Nephron (organoid): ENCODE measurements at regions not wholly inside any gene's neighbourhood (a gene's known extent, or its start where the extent isn't known, plus 50 kb on each side); places are given as distances from the start of the nearest gene placed in this dataset.
A peak's percentile ranks its signal among the peaks of the same experiment; 100 is the strongest.

Source experiments
- H3K27ac Mint-ChIP-seq, 3 experiments: 2 replicates each; pipeline ENCODE4 v1.8.0; 2020; ENCODE audit warnings: mixed read lengths in 3 of 3, mild to moderate bottlenecking in 2 of 3, moderate library complexity in 1 of 3
- H3K27me3 Mint-ChIP-seq: 2 replicates; pipeline ENCODE4 v1.8.0; 2021; ENCODE audit warnings: low read depth, mild to moderate bottlenecking, moderate library complexity, mixed read lengths
- H3K36me3 Mint-ChIP-seq: 2 replicates; pipeline ENCODE4 v1.8.0; 2020; ENCODE audit warnings: low read depth, mixed read lengths
- H3K4me1 Mint-ChIP-seq: 2 replicates; pipeline ENCODE4 v1.8.0; 2020; ENCODE audit warnings: mixed read lengths
- H3K4me3 Mint-ChIP-seq, 3 experiments: 2 replicates each; pipeline ENCODE4 v1.8.0; 2020; ENCODE audit warnings: mild to moderate bottlenecking in 3 of 3, mixed read lengths in 3 of 3, moderate library complexity in 2 of 3
- H3K9me3 Mint-ChIP-seq: 2 replicates; pipeline ENCODE4 v1.8.0; 2020; ENCODE audit warnings: mixed read lengths
- TF ChIP-seq, protein P1 (sequence below), 3 experiments: fragments of 200-600 bp; sonication (generic); IDR thresholded peaks; one replicate each; pipeline ENCODE4 v1.5.0; 2021; ENCODE audit warnings: antibody characterized with exemption in 3 of 3; ENCODE audit not compliant: unreplicated experiment in 3 of 3

DNA sequence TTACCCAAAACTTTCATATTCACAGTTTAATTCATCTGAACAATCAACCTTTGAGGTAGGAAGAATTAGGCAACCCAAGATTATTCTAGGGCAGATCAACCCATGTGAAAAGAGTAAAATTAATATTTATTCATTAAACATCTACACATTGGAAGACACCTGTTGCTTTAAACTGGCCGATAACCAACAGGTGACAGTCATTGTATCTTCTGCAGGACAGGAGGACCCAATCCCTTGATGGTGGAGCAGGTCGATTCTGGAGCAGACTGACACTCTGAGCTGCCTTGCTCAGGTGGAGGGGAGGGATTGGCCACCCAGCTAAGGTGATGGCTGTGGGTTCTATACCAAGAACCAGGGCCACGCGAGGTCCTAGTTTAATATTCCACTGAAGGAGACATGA lies 230.3 kb downstream of the OSR1 start:
- TF ChIP-seq, protein P1, sequence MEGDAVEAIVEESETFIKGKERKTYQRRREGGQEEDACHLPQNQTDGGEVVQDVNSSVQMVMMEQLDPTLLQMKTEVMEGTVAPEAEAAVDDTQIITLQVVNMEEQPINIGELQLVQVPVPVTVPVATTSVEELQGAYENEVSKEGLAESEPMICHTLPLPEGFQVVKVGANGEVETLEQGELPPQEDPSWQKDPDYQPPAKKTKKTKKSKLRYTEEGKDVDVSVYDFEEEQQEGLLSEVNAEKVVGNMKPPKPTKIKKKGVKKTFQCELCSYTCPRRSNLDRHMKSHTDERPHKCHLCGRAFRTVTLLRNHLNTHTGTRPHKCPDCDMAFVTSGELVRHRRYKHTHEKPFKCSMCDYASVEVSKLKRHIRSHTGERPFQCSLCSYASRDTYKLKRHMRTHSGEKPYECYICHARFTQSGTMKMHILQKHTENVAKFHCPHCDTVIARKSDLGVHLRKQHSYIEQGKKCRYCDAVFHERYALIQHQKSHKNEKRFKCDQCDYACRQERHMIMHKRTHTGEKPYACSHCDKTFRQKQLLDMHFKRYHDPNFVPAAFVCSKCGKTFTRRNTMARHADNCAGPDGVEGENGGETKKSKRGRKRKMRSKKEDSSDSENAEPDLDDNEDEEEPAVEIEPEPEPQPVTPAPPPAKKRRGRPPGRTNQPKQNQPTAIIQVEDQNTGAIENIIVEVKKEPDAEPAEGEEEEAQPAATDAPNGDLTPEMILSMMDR (IDR thresholded peaks at IDR 0.05; ENCODE audit: unreplicated experiment in 3 of 3) = no peak
- Mint-ChIP-seq H3K4me1 (peaks cover 37% of the 10 kb centered on the region), H3K36me3 (no peaks in the 10 kb centered on the region), H3K9me3 (no peaks in the 10 kb centered on the region), H3K27ac (no peak overlapping the region), H3K4me3 (no peak overlapping the region), H3K27me3 (peaks cover 6% of the 10 kb centered on the region)

DNA sequence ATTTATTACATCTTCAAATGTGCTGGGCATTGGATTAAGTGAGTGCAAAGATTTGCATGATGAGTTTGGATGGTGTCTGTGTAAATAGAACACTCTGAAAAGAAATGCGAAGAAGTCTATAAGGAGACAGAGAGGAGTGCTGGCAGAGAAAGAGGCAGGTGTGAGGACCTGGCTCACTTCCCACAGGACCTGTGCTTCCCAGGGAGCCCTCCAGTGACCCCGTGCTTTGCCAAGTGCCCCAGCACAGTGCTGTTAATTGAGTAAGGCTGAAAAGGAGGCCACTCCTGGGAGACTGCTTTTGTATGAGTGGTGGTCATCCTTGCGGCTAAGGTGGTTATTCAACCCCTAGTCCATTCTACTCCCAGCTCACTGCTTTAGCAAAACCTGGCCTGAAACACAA lies 230.8 kb downstream of the OSR1 start:
- TF ChIP-seq, protein P1 (IDR thresholded peaks at IDR 0.05; ENCODE audit: unreplicated experiment in 3 of 3) = no peak
- H3K9me3 Mint-ChIP-seq = no peaks in the 10 kb centered on the region
- H3K36me3 Mint-ChIP-seq = no peaks in the 10 kb centered on the region
- no peak overlapping the region for H3K4me3 Mint-ChIP-seq
- peak overlapping the region in 1 of 3 experiments; percentile 16 for H3K27ac Mint-ChIP-seq
- peaks cover 37% of the 10 kb centered on the region for H3K4me1 Mint-ChIP-seq
- peaks cover 8% of the 10 kb centered on the region for H3K27me3 Mint-ChIP-seq

DNA sequence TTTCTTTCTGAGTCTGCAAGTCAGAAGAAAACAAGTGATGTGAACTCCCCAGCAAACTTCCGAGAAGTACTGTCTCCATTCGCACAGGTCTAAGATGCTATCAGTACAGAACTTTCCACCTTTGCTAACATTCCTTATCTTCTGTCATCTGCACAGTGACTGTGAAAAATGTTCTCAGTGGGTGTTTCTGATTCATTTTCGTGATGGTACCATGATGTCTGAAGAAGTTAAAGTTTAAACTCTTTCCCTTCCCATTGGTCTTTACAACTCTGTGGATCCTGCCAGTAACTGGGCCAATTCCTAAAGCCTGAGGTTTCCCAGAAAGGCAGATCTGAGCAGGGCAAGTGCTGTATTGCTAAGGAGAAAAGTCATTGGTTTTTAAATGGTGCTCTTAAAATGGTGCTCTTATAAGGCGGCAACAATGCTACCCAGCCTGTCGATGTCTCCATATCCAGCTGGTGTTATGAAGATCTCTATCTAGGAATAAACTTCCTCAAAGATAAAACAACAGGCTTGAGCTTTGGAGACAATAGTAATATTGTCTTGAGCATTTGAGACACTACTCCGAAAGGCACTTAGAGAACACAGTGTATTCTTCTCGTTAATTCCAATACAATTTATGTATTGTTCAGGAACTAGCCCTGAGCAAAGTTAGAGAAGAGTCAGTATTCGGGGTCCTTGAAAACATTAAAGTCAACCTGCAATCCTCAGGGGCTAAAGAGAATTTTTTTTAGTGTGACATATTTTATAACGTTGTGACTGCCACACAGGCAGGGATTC lies 232.3 kb downstream of the OSR1 start:
- H3K4me3 Mint-ChIP-seq = no peak overlapping the region
- no peaks in the 10 kb centered on the region for H3K36me3 Mint-ChIP-seq
- H3K9me3 Mint-ChIP-seq = no peaks in the 10 kb centered on the region
- peak overlapping the region; percentile 56 to 71 (median 59) for H3K27ac Mint-ChIP-seq
- H3K27me3 Mint-ChIP-seq = peaks cover 11% of the 10 kb centered on the region
- TF ChIP-seq, protein P1 (IDR thresholded peaks at IDR 0.05; ENCODE audit: unreplicated experiment in 3 of 3) = no peak
- H3K4me1 Mint-ChIP-seq = peaks cover 35% of the 10 kb centered on the region

DNA sequence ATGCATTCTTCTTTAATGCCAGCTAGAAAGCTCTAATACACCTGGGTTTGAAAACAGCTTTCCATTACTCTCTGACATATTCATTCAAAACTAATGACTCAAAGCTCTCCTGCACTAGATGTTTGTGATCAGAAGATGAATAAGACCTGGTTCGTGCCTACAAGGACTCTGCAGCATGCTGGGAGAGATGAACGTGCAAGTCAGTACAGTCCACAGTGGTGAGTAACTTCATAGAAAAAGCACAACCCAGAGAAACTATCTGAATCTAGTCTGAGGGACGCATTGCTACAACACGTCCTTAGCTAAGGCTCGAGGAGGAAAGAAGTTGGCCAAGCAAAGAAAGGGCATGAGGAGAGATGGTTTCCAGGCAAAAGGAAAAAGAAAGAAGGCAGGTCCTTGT lies 234.3 kb downstream of the OSR1 start:
- H3K27ac Mint-ChIP-seq = no peak overlapping the region
- H3K36me3 Mint-ChIP-seq = no peaks in the 10 kb centered on the region
- H3K9me3 Mint-ChIP-seq = no peaks in the 10 kb centered on the region
- peaks cover 15% of the 10 kb centered on the region for H3K4me1 Mint-ChIP-seq
- TF ChIP-seq, protein P1 (IDR thresholded peaks at IDR 0.05; ENCODE audit: unreplicated experiment in 3 of 3) = no peak
- H3K4me3 Mint-ChIP-seq = no peak overlapping the region
- H3K27me3 Mint-ChIP-seq = peaks cover 12% of the 10 kb centered on the region

DNA sequence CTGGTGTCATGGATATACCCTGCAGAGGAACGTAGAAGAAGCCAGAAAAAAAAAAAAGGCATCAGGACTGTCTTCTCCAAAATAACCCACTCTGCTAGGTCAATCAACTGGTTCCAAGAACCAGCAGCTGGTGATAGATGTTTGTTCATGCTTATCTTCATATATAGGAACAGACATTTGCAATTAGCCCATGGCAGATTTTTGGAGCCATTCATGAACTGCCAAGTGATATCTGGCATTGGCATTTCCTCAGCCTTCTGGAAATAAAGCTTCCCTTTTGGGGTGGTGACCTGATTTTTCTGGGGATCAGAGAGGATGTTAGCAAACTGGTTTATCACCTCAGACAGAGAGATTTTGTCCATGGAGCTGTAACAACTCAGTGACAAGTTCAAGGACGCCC lies 234.9 kb downstream of the OSR1 start:
- Mint-ChIP-seq H3K4me1 (peaks cover 15% of the 10 kb centered on the region), H3K27me3 (peaks cover 12% of the 10 kb centered on the region), H3K9me3 (no peaks in the 10 kb centered on the region), H3K36me3 (no peaks in the 10 kb centered on the region), H3K27ac (no peak overlapping the region), H3K4me3 (no peak overlapping the region)
- TF ChIP-seq, protein P1 (IDR thresholded peaks at IDR 0.05; ENCODE audit: unreplicated experiment in 3 of 3) = no peak

DNA sequence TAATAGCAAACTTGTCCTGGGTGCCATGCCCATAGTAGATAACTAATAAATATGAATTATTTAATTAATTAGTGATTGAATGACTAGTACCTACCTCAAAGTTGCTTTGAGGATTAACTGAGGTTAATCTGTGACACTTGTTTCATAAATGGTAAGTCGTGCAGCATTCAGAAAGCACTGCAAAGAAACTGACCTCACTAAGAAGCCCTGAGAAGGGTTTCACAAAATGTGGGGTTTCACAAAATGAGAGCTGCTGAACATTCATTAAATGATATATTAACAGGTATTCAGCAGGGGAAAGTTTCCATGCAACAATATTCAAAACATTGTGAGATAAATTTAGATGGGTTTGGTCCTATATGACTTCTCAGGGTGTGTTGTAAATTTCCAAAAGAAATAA lies 236.2 kb downstream of the OSR1 start:
- Mint-ChIP-seq H3K27ac (no peak overlapping the region), H3K4me1 (peaks cover 7% of the 10 kb centered on the region), H3K4me3 (no peak overlapping the region), H3K9me3 (peaks cover 7% of the 10 kb centered on the region), H3K36me3 (no peaks in the 10 kb centered on the region), H3K27me3 (peaks cover 8% of the 10 kb centered on the region)
- TF ChIP-seq, protein P1 (IDR thresholded peaks at IDR 0.05; ENCODE audit: unreplicated experiment in 3 of 3) = no peak
